SK-N-SH treated with all-trans-retinoic acid at 6 μM for 48 hours (cell line): ENCODE measurements at regions not wholly inside any gene's neighbourhood (a gene's known extent, or its start where the extent isn't known, plus 50 kb on each side); places are given as distances from the start of the nearest gene placed in this dataset.

Experiments used
- ATAC-seq: fragments of 200-7000 bp; cut with Tn5 transposase; 3 replicates; pipeline ENCODE4 v1.9.1; 2020; ENCODE audit warnings: mild to moderate bottlenecking, moderate library complexity
- ARNTL ChIP-seq: fragments of 450-650 bp; formaldehyde crosslinking; IDR thresholded peaks from 2 replicates; pipeline ENCODE4 v1.5.0; 2020; ENCODE audit warnings: low read depth, mild to moderate bottlenecking, moderate library complexity, borderline replicate concordance
- BACH2 ChIP-seq: fragments of 250-450 bp; sonication (Bioruptor Pico); IDR thresholded peaks from 2 replicates; pipeline ENCODE4 v1.9.0; 2021; ENCODE audit warnings: mild to moderate bottlenecking, borderline replicate concordance
- CSDC2 ChIP-seq: fragments of 250-450 bp; sonication (Bioruptor Pico); IDR thresholded peaks from 2 replicates; pipeline ENCODE4 v1.5.0; 2020; ENCODE audit warnings: mild to moderate bottlenecking, moderate library complexity
- ESRRG ChIP-seq: fragments of 250-450 bp; sonication (Bioruptor Pico); IDR thresholded peaks from 2 replicates; pipeline ENCODE4 v1.6.1; 2021; ENCODE audit warnings: mild to moderate bottlenecking
- GLIS3 ChIP-seq: fragments of 250-450 bp; sonication (Bioruptor Pico); IDR thresholded peaks from 2 replicates; pipeline ENCODE4 v1.5.0; 2020; ENCODE audit warnings: mild to moderate bottlenecking, moderate library complexity
- ISL1 ChIP-seq: fragments of 250-450 bp; sonication (Bioruptor Pico); IDR thresholded peaks from 2 replicates; pipeline ENCODE4 v2.1.2; 2022; ENCODE audit warnings: mild to moderate bottlenecking, moderate library complexity
- OSR1 ChIP-seq: fragments of 250-450 bp; sonication (Bioruptor Pico); IDR thresholded peaks from 2 replicates; pipeline ENCODE4 v1.8.0; 2022; ENCODE audit warnings: moderate library complexity, mild to moderate bottlenecking, inconsistent platforms
- POU6F1 ChIP-seq: fragments of 250-450 bp; sonication (Bioruptor Pico); IDR thresholded peaks from 2 replicates; pipeline ENCODE4 v1.8.0; 2021; ENCODE audit warnings: low read depth, mild to moderate bottlenecking, moderate library complexity, borderline replicate concordance
- PPARA ChIP-seq: fragments of 250-450 bp; sonication (Bioruptor Pico); IDR thresholded peaks from 2 replicates; pipeline ENCODE4 v1.5.0; 2020; ENCODE audit warnings: mild to moderate bottlenecking, borderline replicate concordance
- RARB ChIP-seq: fragments of 250-450 bp; sonication (Bioruptor Pico); IDR thresholded peaks from 2 replicates; pipeline ENCODE4 v1.8.0; 2021; ENCODE audit warnings: mild to moderate bottlenecking, moderate library complexity
- SNAI2 ChIP-seq: fragments of 250-450 bp; sonication (Bioruptor Pico); IDR thresholded peaks from 2 replicates; pipeline ENCODE4 v1.5.0; 2020; ENCODE audit warnings: mild to moderate bottlenecking, moderate library complexity
- TCF4 ChIP-seq: fragments of 250-450 bp; sonication (Bioruptor Pico); IDR thresholded peaks from 2 replicates; pipeline ENCODE4 v1.8.0; 2021; ENCODE audit warnings: mild to moderate bottlenecking, moderate library complexity, borderline replicate concordance
- TOX ChIP-seq: fragments of 250-450 bp; sonication (Bioruptor Pico); IDR thresholded peaks from 2 replicates; pipeline ENCODE4 v1.8.0; 2021; ENCODE audit warnings: mild to moderate bottlenecking, moderate library complexity, borderline replicate concordance
- ZC3H10 ChIP-seq: fragments of 250-450 bp; sonication (Bioruptor Pico); IDR thresholded peaks from 2 replicates; pipeline ENCODE4 v1.5.1; 2021; ENCODE audit warnings: mild to moderate bottlenecking, moderate library complexity
- ZFP3 ChIP-seq: fragments of 250-450 bp; sonication (Bioruptor Pico); IDR thresholded peaks from 2 replicates; pipeline ENCODE4 v1.5.0; 2020; ENCODE audit warnings: mild to moderate bottlenecking, moderate library complexity
- ZFP30 ChIP-seq: fragments of 450-650 bp; formaldehyde crosslinking; IDR thresholded peaks from 2 replicates; pipeline ENCODE4 v1.5.0; 2022; ENCODE audit warnings: mild to moderate bottlenecking, moderate library complexity
- ZNF565 ChIP-seq: fragments of 450-650 bp; formaldehyde crosslinking; conservative IDR thresholded peaks from 2 replicates; pipeline ENCODE4 v1.5.0; 2020; ENCODE audit warnings: low read depth, mild to moderate bottlenecking, moderate library complexity
- ZNF70 ChIP-seq: fragments of 450-650 bp; formaldehyde crosslinking; IDR thresholded peaks from 2 replicates; pipeline ENCODE4 v1.5.0; 2020; ENCODE audit warnings: mild to moderate bottlenecking, moderate library complexity
- ZNF8 ChIP-seq: fragments of 450-650 bp; formaldehyde crosslinking; IDR thresholded peaks from 2 replicates; pipeline ENCODE4 v1.5.0; 2020; ENCODE audit warnings: mild to moderate bottlenecking, moderate library complexity
- TF ChIP-seq, protein P1 (sequence below): fragments of 250-450 bp; sonication (Bioruptor Pico); IDR thresholded peaks from 2 replicates; pipeline ENCODE4 v1.5.1; 2020; ENCODE audit warnings: low read depth, mild to moderate bottlenecking, moderate library complexity
- TF ChIP-seq, protein P2 (sequence below): fragments of 250-450 bp; sonication (Bioruptor Pico); IDR thresholded peaks from 2 replicates; pipeline ENCODE4 v1.8.0; 2020; ENCODE audit warnings: mild to moderate bottlenecking, moderate library complexity, borderline replicate concordance
- TF ChIP-seq, protein P3 (sequence below): fragments of 250-450 bp; sonication (Bioruptor Pico); IDR thresholded peaks from 2 replicates; pipeline ENCODE4 v1.5.0; 2020; ENCODE audit warnings: mild to moderate bottlenecking, moderate library complexity
- TF ChIP-seq, protein P4 (sequence below): fragments of 250-450 bp; sonication (Bioruptor Pico); IDR thresholded peaks from 2 replicates; pipeline ENCODE4 v1.5.1; 2021; ENCODE audit warnings: mild to moderate bottlenecking, moderate library complexity

GRCh38 chr1:209227171-209227570 lies 356.3 kb upstream of the CAMK1G start:
- ATAC-seq, result no peak
- no peak for TF ChIP-seq ZNF8 (CRISPR knock-in tag)
- TF ChIP-seq BACH2, result no peak
- no peak for TF ChIP-seq SNAI2 (CRISPR knock-in tag)
- no peak for TF ChIP-seq TCF4
- TF ChIP-seq, protein P1, sequence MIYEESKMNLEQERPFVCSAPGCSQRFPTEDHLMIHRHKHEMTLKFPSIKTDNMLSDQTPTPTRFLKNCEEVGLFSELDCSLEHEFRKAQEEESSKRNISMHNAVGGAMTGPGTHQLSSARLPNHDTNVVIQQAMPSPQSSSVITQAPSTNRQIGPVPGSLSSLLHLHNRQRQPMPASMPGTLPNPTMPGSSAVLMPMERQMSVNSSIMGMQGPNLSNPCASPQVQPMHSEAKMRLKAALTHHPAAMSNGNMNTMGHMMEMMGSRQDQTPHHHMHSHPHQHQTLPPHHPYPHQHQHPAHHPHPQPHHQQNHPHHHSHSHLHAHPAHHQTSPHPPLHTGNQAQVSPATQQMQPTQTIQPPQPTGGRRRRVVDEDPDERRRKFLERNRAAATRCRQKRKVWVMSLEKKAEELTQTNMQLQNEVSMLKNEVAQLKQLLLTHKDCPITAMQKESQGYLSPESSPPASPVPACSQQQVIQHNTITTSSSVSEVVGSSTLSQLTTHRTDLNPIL, result no peak
- TF ChIP-seq CSDC2 (CRISPR knock-in tag), result no peak
- no peak for TF ChIP-seq ESRRG (CRISPR knock-in tag)
- TF ChIP-seq TOX, result no peak
- TF ChIP-seq POU6F1, result no peak
- TF ChIP-seq ZC3H10 (CRISPR knock-in tag), result no peak
- TF ChIP-seq ISL1 (CRISPR knock-in tag), result no peak
- TF ChIP-seq ZFP30 (CRISPR knock-in tag), result no peak

DNA sequence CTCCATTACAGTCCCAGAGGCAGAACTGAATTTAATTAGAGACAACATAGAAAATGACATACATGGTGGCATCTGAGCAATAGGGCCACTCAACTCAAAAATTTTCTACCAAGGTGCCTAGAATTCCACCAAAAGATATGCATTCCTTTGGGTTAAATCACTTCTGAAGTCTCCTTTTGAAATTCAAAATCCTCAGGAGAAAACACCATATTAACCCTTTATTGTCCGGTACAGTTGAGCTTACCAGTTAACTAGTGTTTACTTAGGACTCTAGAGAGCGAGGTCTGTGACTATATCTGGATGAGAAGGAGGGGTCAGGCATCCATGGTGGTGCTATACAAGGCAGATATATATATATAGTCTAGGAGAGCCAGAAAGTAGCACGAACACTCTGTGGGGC lies 355.6 kb upstream of the CAMK1G start:
- no peak for ATAC-seq
- TF ChIP-seq TCF4, result no peak
- no peak for TF ChIP-seq ZNF70 (CRISPR knock-in tag)
- no peak for TF ChIP-seq GLIS3 (CRISPR knock-in tag)
- no peak for TF ChIP-seq ISL1 (CRISPR knock-in tag)
- TF ChIP-seq ZNF8 (CRISPR knock-in tag), result no peak
- no peak for TF ChIP-seq OSR1 (CRISPR knock-in tag)
- TF ChIP-seq ZFP30 (CRISPR knock-in tag), result no peak
- TF ChIP-seq, protein P1, result no peak
- no peak for TF ChIP-seq ESRRG (CRISPR knock-in tag)
- TF ChIP-seq SNAI2 (CRISPR knock-in tag), result no peak

GRCh38 chr1:209229494-209230061 lies 353.9 kb upstream of the CAMK1G start:
- no peak for TF ChIP-seq ZNF8 (CRISPR knock-in tag)
- no peak for TF ChIP-seq OSR1 (CRISPR knock-in tag)
- no peak for TF ChIP-seq CSDC2 (CRISPR knock-in tag)
- TF ChIP-seq ARNTL (CRISPR knock-in tag), result no peak
- TF ChIP-seq, protein P2, sequence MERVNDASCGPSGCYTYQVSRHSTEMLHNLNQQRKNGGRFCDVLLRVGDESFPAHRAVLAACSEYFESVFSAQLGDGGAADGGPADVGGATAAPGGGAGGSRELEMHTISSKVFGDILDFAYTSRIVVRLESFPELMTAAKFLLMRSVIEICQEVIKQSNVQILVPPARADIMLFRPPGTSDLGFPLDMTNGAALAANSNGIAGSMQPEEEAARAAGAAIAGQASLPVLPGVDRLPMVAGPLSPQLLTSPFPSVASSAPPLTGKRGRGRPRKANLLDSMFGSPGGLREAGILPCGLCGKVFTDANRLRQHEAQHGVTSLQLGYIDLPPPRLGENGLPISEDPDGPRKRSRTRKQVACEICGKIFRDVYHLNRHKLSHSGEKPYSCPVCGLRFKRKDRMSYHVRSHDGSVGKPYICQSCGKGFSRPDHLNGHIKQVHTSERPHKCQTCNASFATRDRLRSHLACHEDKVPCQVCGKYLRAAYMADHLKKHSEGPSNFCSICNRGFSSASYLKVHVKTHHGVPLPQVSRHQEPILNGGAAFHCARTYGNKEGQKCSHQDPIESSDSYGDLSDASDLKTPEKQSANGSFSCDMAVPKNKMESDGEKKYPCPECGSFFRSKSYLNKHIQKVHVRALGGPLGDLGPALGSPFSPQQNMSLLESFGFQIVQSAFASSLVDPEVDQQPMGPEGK (CRISPR knock-in tag), result no peak
- TF ChIP-seq GLIS3 (CRISPR knock-in tag), result no peak
- TF ChIP-seq RARB (CRISPR knock-in tag), result no peak
- no peak for TF ChIP-seq TOX
- TF ChIP-seq, protein P3, sequence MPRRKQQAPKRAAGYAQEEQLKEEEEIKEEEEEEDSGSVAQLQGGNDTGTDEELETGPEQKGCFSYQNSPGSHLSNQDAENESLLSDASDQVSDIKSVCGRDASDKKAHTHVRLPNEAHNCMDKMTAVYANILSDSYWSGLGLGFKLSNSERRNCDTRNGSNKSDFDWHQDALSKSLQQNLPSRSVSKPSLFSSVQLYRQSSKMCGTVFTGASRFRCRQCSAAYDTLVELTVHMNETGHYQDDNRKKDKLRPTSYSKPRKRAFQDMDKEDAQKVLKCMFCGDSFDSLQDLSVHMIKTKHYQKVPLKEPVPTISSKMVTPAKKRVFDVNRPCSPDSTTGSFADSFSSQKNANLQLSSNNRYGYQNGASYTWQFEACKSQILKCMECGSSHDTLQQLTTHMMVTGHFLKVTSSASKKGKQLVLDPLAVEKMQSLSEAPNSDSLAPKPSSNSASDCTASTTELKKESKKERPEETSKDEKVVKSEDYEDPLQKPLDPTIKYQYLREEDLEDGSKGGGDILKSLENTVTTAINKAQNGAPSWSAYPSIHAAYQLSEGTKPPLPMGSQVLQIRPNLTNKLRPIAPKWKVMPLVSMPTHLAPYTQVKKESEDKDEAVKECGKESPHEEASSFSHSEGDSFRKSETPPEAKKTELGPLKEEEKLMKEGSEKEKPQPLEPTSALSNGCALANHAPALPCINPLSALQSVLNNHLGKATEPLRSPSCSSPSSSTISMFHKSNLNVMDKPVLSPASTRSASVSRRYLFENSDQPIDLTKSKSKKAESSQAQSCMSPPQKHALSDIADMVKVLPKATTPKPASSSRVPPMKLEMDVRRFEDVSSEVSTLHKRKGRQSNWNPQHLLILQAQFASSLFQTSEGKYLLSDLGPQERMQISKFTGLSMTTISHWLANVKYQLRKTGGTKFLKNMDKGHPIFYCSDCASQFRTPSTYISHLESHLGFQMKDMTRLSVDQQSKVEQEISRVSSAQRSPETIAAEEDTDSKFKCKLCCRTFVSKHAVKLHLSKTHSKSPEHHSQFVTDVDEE (CRISPR knock-in tag), result no peak
- TF ChIP-seq TCF4, result no peak
- TF ChIP-seq ZNF565 (CRISPR knock-in tag), result no peak
- no peak for TF ChIP-seq ZNF70 (CRISPR knock-in tag)
- no peak for TF ChIP-seq POU6F1
- TF ChIP-seq SNAI2 (CRISPR knock-in tag), result no peak
- TF ChIP-seq, protein P1, result no peak
- TF ChIP-seq ZFP3 (CRISPR knock-in tag), result no peak
- TF ChIP-seq ZFP30 (CRISPR knock-in tag), result no peak
- TF ChIP-seq ZC3H10 (CRISPR knock-in tag), result no peak
- TF ChIP-seq, protein P4, sequence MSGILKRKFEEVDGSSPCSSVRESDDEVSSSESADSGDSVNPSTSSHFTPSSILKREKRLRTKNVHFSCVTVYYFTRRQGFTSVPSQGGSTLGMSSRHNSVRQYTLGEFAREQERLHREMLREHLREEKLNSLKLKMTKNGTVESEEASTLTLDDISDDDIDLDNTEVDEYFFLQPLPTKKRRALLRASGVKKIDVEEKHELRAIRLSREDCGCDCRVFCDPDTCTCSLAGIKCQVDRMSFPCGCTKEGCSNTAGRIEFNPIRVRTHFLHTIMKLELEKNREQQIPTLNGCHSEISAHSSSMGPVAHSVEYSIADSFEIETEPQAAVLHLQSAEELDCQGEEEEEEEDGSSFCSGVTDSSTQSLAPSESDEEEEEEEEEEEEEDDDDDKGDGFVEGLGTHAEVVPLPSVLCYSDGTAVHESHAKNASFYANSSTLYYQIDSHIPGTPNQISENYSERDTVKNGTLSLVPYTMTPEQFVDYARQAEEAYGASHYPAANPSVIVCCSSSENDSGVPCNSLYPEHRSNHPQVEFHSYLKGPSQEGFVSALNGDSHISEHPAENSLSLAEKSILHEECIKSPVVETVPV (CRISPR knock-in tag), result no peak
- no peak for TF ChIP-seq PPARA (CRISPR knock-in tag)
- ATAC-seq, result no peak
